ENCODE measurements at regions not wholly inside any gene's neighbourhood (a gene's known extent, or its start where the extent isn't known, plus 50 kb on each side); places are given as distances from the start of the nearest gene placed in this dataset.

GRCh38 chr9:85212209-85212608 lies 529.5 kb downstream of the AGTPBP1 start:
- Histone ChIP-seq H2AFZ (ENCODE audit: insufficient read depth, low read depth, low read length, poor library complexity, severe bottlenecking) (no peak overlapping the region), H3K27me3 (replicated peaks in 1 of 4; ENCODE audit: control extremely low read depth in 1 of 4, control insufficient read depth in 3 of 4, insufficient read depth in 4 of 4, low read length in 3 of 4) (no peaks in the 10 kb centered on the region), H3K36me3 (replicated peaks in 1 of 2; ENCODE audit: control extremely low read depth in 1 of 2, control insufficient read depth in 1 of 2, extremely low read depth in 1 of 2, insufficient read depth in 2 of 2, low read length in 1 of 2) (no peaks in the 10 kb centered on the region), H3K4me1 (ENCODE audit: control insufficient read depth in 2 of 2, insufficient read depth in 2 of 2, low read length in 2 of 2) (no peaks in the 10 kb centered on the region), H3K9ac (ENCODE audit: low read length) (no peak overlapping the region), H3K79me2 (ENCODE audit: control insufficient read depth, insufficient read depth, low read length) (no peaks in the 10 kb centered on the region), H4K20me1 (ENCODE audit: control insufficient read depth, insufficient read depth, low read length, poor library complexity, severe bottlenecking) (no peaks in the 10 kb centered on the region), H3K9me3 (ENCODE audit: control extremely low read depth in 1 of 3, control insufficient read depth in 2 of 3, insufficient read depth in 1 of 3, low read length in 2 of 3) (no peaks in the 10 kb centered on the region), H3K4me3 (ENCODE audit: control extremely low read depth in 1 of 5, extremely low read depth in 1 of 5, insufficient read depth in 1 of 5, low read depth in 2 of 5, low read length in 4 of 5) (no peak overlapping the region), H3K27ac (ENCODE audit: low read length in 2 of 2) (no peak overlapping the region), H3K4me2 (replicated peaks; ENCODE audit: low read depth, low read length, poor library complexity, severe bottlenecking) (no peak overlapping the region)
- intact Hi-C loops (cut with micrococcal nuclease): no loop called here
- no peaks in the 10 kb centered on the region for H3K4me1 Mint-ChIP-seq
- no CpG with 5 or more reads among the region's 4 CpGs for WGBS (ENCODE audit: insufficient coverage)
- no peaks in the 10 kb centered on the region for H3K27me3 Mint-ChIP-seq
- H3K27ac Mint-ChIP-seq: no peak overlapping the region
- ATAC-seq (ENCODE audit: low read depth): no peak
- TF ChIP-seq, protein P1, sequence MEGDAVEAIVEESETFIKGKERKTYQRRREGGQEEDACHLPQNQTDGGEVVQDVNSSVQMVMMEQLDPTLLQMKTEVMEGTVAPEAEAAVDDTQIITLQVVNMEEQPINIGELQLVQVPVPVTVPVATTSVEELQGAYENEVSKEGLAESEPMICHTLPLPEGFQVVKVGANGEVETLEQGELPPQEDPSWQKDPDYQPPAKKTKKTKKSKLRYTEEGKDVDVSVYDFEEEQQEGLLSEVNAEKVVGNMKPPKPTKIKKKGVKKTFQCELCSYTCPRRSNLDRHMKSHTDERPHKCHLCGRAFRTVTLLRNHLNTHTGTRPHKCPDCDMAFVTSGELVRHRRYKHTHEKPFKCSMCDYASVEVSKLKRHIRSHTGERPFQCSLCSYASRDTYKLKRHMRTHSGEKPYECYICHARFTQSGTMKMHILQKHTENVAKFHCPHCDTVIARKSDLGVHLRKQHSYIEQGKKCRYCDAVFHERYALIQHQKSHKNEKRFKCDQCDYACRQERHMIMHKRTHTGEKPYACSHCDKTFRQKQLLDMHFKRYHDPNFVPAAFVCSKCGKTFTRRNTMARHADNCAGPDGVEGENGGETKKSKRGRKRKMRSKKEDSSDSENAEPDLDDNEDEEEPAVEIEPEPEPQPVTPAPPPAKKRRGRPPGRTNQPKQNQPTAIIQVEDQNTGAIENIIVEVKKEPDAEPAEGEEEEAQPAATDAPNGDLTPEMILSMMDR (IDR thresholded peaks at IDR 0.05): no peak
- TF ChIP-seq EZH2 (IDR thresholded peaks at IDR 0.05; ENCODE audit: borderline replicate concordance, insufficient read depth, low read depth, low read length, poor library complexity, severe bottlenecking): no peak
- ChIA-PET CTCF (no interaction called here), POLR2A (no interaction called here)
- no peak overlapping the region for H3K4me3 Mint-ChIP-seq
- no peak for DNase-seq
- no peaks in the 10 kb centered on the region for H3K9me3 Mint-ChIP-seq (ENCODE audit: insufficient read depth)

GRCh38 chr9:85208666-85209065 lies 533.1 kb downstream of the AGTPBP1 start:
- no peak overlapping the region for H3K4me3 Mint-ChIP-seq
- ChIA-PET CTCF (no interaction called here), POLR2A (no interaction called here)
- Histone ChIP-seq H3K4me3 (ENCODE audit: control extremely low read depth in 1 of 5, extremely low read depth in 1 of 5, insufficient read depth in 1 of 5, low read depth in 2 of 5, low read length in 4 of 5) (no peak overlapping the region), H3K4me2 (replicated peaks; ENCODE audit: low read depth, low read length, poor library complexity, severe bottlenecking) (no peak overlapping the region), H3K9ac (ENCODE audit: low read length) (no peak overlapping the region), H4K20me1 (ENCODE audit: control insufficient read depth, insufficient read depth, low read length, poor library complexity, severe bottlenecking) (no peaks in the 10 kb centered on the region), H3K79me2 (ENCODE audit: control insufficient read depth, insufficient read depth, low read length) (no peaks in the 10 kb centered on the region), H3K4me1 (ENCODE audit: control insufficient read depth in 2 of 2, insufficient read depth in 2 of 2, low read length in 2 of 2) (no peaks in the 10 kb centered on the region), H3K27ac (ENCODE audit: low read length in 2 of 2) (no peak overlapping the region), H3K9me3 (ENCODE audit: control extremely low read depth in 1 of 3, control insufficient read depth in 2 of 3, insufficient read depth in 1 of 3, low read length in 2 of 3) (no peaks in the 10 kb centered on the region), H3K27me3 (replicated peaks in 1 of 4; ENCODE audit: control extremely low read depth in 1 of 4, control insufficient read depth in 3 of 4, insufficient read depth in 4 of 4, low read length in 3 of 4) (no peaks in the 10 kb centered on the region), H2AFZ (ENCODE audit: insufficient read depth, low read depth, low read length, poor library complexity, severe bottlenecking) (no peak overlapping the region), H3K36me3 (replicated peaks in 1 of 2; ENCODE audit: control extremely low read depth in 1 of 2, control insufficient read depth in 1 of 2, extremely low read depth in 1 of 2, insufficient read depth in 2 of 2, low read length in 1 of 2) (no peaks in the 10 kb centered on the region)
- no peak for DNase-seq
- no peak overlapping the region for H3K27ac Mint-ChIP-seq
- TF ChIP-seq EZH2 (IDR thresholded peaks at IDR 0.05; ENCODE audit: borderline replicate concordance, insufficient read depth, low read depth, low read length, poor library complexity, severe bottlenecking): no peak
- TF ChIP-seq, protein P1 (IDR thresholded peaks at IDR 0.05): no peak
- H3K9me3 Mint-ChIP-seq (ENCODE audit: insufficient read depth): no peaks in the 10 kb centered on the region
- no CpG with 5 or more reads among the region's 1 CpG for WGBS (ENCODE audit: insufficient coverage)
- intact Hi-C loops (cut with micrococcal nuclease): no loop called here
- ATAC-seq (ENCODE audit: low read depth): no peak
- H3K27me3 Mint-ChIP-seq: no peaks in the 10 kb centered on the region
- H3K4me1 Mint-ChIP-seq: no peaks in the 10 kb centered on the region

Data from B cell (primary cell).